Head of caudate nucleus (tissue), 42 donors: ENCODE measurements at regions not wholly inside any gene's neighbourhood (a gene's known extent, or its start where the extent isn't known, plus 50 kb on each side); places are given as distances from the start of the nearest gene placed in this dataset.
A peak's percentile ranks its signal among the peaks of the same experiment; 100 is the strongest.

Source experiments
- DNase-seq, 42 donors: peaks; one replicate each; pipeline versions ENCODE4 v3.0.0 to v3.0.0-alpha.2; 2020 to 2021; ENCODE audit warnings: mixed read lengths in 7 of 42
- intact Hi-C: fragments of 100-400 bp; cut with DNase I; formaldehyde crosslinking; loops from one replicate; pipeline ENCODE4 v1.15.0; 2022

- intact Hi-C loops, result no loop called here
- no peak for DNase-seq
Measured at GRCh38 chr2:215622837-215623236, 187.0 kb upstream of the FN1 start.

GRCh38 chr2:215621381-215621780, 185.5 kb upstream of the FN1 start:
- intact Hi-C loops, result no loop called here

GRCh38 chr2:215620528-215620927, 184.7 kb upstream of the FN1 start:
- intact Hi-C loops, result no loop called here
- DNase-seq, result no peak

More at GRCh38 chr2:215621381-215621780, 185.5 kb upstream of the FN1 start:
- DNase-seq, result no peak

GRCh38 chr2:215619989-215620388, 184.1 kb upstream of the FN1 start:
- DNase-seq, result peak in 6 of 42 donors; percentile 8 to 49 (median 20)
- intact Hi-C loops, result no loop called here

GRCh38 chr2:215619022-215619958, 183.4 kb upstream of the FN1 start:
- peak in 21 of 42 donors; percentile 2 to 56 (median 18) for DNase-seq
- intact Hi-C loops, result no loop called here

GRCh38 chr2:215618145-215618544, 182.3 kb upstream of the FN1 start:
- DNase-seq, result no peak
- intact Hi-C loops, result no loop called here

GRCh38 chr2:215617060-215617824, 181.4 kb upstream of the FN1 start:
- no peak for DNase-seq
- intact Hi-C loops, result no loop called here

- DNase-seq, result no peak
- intact Hi-C loops, result no loop called here
Measured at GRCh38 chr2:215615803-215616174, 179.9 kb upstream of the FN1 start.

- no peak for DNase-seq
- intact Hi-C loops, result no loop called here
Measured at GRCh38 chr2:215615067-215615802, 179.4 kb upstream of the FN1 start.

- intact Hi-C loops, result no loop called here
- no peak for DNase-seq
Measured at GRCh38 chr2:215614296-215614695, 178.4 kb upstream of the FN1 start.

GRCh38 chr2:215613888-215614287, 178.0 kb upstream of the FN1 start:
- intact Hi-C loops, result no loop called here
- no peak for DNase-seq

- no peak for DNase-seq
- intact Hi-C loops, result no loop called here
Measured at GRCh38 chr2:215613280-215613679, 177.4 kb upstream of the FN1 start.

GRCh38 chr2:215612786-215613185, 176.9 kb upstream of the FN1 start:
- intact Hi-C loops, result no loop called here
- DNase-seq, result no peak

- intact Hi-C loops, result no loop called here
- no peak for DNase-seq
Measured at GRCh38 chr2:215611609-215612386, 175.9 kb upstream of the FN1 start.

- intact Hi-C loops, result no loop called here
- DNase-seq, result no peak
Measured at GRCh38 chr2:215609089-215610032, 173.5 kb upstream of the FN1 start.

- intact Hi-C loops, result no loop called here
- no peak for DNase-seq
Measured at GRCh38 chr2:215607766-215608165, 171.9 kb upstream of the FN1 start.

GRCh38 chr2:215606219-215606618, 170.4 kb upstream of the FN1 start:
- no peak for DNase-seq
- intact Hi-C loops, result no loop called here

GRCh38 chr2:215605214-215605613, 169.3 kb upstream of the FN1 start:
- intact Hi-C loops, result no loop called here
- no peak for DNase-seq
